ENCODE measurements at regions not wholly inside any gene's neighbourhood (a gene's known extent, or its start where the extent isn't known, plus 50 kb on each side); places are given as distances from the start of the nearest gene placed in this dataset.

DNA sequence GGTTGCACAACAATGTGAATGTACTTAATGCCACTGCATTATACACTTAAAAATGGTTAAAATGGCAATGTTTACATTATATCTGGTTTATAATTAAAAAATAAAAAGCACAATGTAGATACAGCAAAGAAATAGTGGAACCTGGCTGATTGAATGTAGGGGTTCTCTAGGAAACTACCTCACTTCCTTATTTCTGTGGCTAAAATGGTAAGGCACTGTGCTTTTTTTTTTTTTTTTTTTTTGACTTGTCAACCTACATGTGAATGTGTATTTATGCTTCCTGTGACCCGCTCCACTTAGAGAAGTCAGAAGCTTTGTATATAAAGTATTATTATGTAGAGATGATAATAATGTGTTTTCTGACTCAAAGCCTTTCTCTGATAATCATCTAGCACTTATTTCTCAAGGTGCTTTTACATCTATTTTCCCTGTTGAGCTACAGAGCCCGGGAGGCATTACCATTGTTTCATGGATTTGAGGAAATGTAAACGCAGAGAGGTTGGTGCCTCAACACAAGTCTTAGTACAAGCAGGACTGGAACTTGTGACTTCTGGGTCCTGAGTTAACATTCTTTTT lies 55.0 kb downstream of the SOX4 start:
- FAIRE-seq: no peak

GRCh38 chr6:21653323-21653722 lies 59.8 kb downstream of the SOX4 start:
- no peak for FAIRE-seq

DNA sequence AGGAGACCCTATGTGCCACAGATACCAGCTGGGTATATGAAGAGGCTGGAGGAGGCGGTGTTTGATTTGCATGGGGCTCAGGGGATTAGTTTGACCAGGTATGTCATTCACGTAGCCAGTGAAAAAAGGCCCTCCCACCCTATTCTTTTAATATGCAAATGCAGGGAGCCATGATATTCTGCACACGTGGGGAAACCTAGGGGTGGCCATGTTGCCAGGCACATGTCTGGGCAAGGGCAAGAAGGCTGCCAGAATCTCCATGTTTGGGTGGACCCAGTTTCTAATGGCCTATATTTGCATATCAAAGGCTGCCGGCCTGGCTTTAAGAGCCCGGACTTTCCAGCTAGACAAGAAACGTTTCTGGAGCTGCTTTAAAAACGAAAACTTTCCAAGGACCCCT lies 60.4 kb downstream of the SOX4 start:
- FAIRE-seq: no peak

GRCh38 chr6:21654361-21654760 lies 60.8 kb downstream of the SOX4 start:
- no peak for FAIRE-seq

DNA sequence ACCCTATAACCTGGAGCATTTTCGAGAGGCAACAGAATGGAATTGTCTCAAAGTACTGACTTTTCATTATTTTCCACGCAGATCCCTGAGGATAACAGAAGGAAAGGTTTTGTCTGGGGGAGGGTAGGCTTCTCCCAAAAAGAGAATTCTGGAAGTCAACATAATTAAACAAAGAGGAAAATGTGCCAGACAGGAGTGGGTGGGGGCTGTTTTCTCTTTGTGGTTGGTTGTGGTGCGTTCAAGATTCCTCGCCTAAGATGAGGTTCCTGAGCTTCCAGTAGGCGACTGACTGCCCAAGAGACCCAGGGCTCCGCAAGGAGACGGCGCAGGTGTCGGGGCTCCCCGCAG lies 70.4 kb downstream of the SOX4 start:
- FAIRE-seq: no peak

- FAIRE-seq: no peak
Measured at GRCh38 chr6:21664314-21665109, 71.0 kb downstream of the SOX4 start.

DNA sequence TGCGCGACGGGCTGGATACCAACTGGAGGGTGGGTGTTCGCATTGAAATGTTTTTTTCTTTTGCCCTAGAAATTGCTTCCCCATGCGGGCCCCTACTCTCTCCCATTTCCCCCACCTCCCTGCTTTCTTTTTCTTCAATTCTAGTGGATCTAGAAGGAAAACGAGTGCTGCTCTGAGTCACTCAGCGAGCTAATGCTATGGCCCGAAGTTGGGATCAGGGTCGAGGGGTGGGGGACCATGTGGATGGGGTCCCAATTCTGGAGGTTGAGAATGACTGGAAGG lies 71.5 kb downstream of the SOX4 start:
- no peak for FAIRE-seq

- FAIRE-seq: no peak
Measured at GRCh38 chr6:21665392-21666200, 72.0 kb downstream of the SOX4 start.

GRCh38 chr6:21666201-21666691 lies 72.7 kb downstream of the SOX4 start:
- no peak for FAIRE-seq

- no peak for FAIRE-seq
Measured at GRCh38 chr6:21666853-21667681, 73.5 kb downstream of the SOX4 start.

DNA sequence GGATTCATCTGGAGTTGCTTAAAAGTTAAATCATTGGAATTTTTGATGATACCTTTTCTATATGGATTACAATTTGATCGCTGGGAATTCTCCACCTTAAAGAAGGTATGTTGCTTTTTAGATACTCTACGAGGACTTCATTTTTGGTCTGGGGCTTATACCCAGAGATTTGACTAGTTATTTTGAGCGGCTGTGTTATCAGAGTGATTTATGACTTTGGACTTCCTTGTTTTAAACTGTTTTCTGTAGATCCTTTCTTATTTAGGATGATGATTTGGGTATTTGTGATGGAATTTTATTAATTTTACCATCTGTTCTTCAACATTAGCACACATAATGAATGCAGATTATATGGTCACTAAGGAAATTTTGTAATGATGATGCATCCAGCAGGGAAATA lies 75.2 kb downstream of the SOX4 start:
- no peak for FAIRE-seq

DNA sequence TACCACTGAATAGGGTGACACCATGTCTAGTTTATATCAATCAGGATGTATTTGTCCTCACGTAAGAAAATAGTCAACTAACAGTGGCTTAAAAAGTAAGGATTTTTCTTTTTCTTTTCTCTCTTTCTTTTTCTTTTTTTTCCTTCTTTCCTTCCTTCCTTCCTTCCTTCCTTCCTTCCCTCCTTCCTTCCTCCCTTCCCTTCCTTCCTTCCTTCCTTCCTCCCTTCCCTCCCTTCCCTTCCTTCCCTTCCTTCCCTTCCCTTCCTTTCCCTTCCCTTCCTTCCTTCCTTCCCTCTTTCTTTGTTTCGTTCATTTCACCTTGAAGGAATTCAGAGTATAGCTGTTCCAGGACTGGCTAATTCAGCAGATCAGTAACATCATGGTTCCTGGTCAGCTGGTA lies 83.2 kb downstream of the SOX4 start:
- FAIRE-seq: no peak

GRCh38 chr6:21678990-21679389 lies 85.4 kb downstream of the SOX4 start:
- FAIRE-seq: no peak

DNA sequence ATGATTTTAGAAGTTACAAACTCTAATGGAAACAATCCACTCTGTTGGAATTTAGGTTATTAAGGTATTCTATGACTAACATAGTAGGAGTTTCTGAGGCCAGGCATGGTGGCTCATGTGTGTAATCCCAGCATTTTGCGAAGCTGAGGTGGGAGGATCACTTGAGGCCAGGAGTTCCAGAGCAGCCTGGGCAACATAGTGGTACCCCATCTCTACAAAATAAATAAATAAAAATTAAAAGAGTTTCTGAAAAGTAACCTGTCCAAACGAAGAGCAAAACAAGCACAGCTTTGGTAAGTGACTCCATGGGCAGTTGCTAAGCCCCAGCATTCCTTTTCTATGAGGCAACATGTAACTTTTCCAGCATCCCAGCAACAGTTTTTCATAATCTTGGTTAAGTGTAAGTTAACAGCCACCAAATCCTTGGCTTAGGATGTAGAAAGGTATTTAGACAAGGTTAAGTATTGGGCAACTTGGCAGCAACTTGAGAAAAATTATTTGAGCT lies 86.3 kb downstream of the SOX4 start:
- FAIRE-seq: no peak

GRCh38 chr6:21680611-21681010 lies 87.1 kb downstream of the SOX4 start:
- FAIRE-seq: no peak

GRCh38 chr6:21690489-21690888 lies 96.9 kb downstream of the SOX4 start:
- FAIRE-seq: no peak

- FAIRE-seq: no peak
Measured at GRCh38 chr6:21691685-21692346, 98.3 kb downstream of the SOX4 start.

DNA sequence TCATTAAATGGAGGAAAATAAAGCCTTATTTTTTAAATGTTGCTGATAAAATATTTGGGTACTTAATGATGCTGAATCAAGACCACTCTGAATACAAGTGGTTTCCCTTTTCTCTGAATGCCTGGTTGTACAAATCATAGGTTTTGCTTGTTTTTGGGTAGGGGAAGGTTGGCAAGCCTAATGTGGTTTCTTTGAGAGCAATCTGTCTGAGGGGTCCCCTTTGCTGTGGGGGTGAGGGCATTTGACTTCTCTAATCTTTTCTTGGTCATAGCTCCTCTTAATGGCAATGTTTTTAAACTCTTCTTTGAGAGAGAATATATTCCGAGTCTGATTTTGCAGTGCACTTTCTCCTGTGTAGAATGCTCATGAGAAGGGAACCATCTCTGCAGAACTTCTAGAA lies 99.2 kb downstream of the SOX4 start:
- no peak for FAIRE-seq

DNA sequence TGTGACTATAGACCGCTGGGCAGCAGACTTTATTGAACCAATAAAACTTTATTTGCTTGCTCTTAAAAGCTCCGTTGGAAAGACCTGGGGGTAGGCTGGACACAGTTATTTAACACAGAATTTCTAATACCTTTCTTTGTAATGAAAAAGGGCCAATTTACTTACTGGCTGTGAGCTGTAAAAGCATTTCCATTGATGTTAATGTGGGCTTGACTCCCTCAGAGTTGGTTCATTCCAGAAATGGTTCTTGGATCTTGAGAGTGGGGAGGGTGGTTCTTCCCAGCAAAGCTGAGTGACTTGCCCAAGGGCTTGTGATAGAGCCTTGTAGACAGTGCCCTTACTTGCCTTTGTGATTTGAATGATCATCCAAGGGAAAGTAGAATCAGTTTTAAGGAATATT lies 100.6 kb downstream of the SOX4 start:
- no peak for FAIRE-seq

DNA sequence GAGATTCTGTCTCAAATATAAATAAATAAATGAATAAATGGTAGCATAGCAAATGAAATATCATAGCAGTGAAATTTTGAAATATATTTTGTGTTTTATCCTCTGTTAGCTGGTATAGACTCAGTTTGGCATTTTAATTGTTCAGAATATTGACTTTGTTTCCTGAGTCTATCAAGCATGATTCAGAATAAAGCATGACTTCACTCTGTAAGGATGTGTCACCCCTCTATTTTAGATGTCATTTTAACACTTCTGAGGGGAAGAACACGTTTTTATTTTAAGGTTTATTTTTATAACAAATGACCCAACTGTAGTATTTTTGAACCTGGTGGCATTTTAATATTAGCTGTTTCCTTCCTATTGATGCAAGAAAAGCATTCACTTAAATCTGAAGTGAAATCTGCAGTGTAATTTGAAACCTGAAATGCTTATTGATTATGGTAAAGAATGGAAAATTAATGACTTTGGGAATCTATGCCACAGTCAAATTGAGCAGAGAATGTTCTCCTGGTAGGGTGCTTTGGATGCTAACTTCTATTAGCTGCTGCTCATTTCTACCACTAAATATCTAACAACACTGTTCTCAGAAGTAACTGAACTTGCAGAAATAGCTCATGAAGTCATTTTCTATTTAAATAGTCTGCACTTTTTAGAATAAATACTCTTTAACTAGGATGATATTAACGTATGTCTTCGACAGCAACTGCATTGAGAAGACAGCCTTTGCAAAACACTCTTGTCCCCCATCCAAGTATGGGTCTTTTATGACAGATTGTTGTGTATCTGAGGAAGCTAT lies 114.2 kb downstream of the SOX4 start:
- FAIRE-seq: no peak

DNA sequence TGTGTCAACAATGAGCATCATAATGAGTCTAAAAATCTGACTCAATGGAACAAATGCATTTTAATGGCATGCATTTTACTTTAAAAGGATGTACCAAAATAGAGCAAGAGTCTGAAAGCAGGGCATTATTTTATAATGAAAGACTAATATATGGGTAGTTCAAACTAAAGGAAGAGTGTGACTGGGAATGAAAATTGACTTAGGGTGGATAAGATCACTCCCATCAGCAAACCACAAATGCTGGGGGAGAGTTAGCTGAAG lies 114.7 kb downstream of the SOX4 start:
- FAIRE-seq: no peak

- FAIRE-seq: no peak
Measured at GRCh38 chr6:21710216-21710615, 116.7 kb downstream of the SOX4 start.

Measured in A204.1 (cell line).